ENCODE measurements at regions not wholly inside any gene's neighbourhood (a gene's known extent, or its start where the extent isn't known, plus 50 kb on each side); places are given as distances from the start of the nearest gene placed in this dataset.

DNA sequence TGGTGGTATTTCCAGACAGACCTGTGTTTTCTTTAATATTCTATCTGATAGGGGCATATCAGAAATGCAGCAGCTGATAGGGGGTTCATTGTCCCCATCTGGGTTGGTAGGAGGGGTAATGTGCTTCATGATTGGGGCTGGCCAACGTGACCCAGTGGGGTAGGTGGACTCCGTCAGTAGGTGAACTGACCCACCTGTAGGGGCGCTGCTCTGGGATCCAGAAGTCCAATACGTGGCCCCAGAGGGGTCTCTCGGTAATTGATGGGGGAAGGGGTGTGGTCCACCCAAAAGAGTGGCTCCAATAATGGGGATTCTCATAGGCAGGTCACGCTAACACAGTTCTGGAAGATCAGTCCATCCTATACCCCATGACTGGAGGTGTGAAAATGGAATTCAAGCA, 112.0 kb downstream of the PRLHR start:
- H4K5ac ChIP-seq (ENCODE audit: low read length), result no peak overlapping the region
- no peak overlapping the region for H4K8ac ChIP-seq (ENCODE audit: low read depth, low read length)
- H3K23ac ChIP-seq (ENCODE audit: low read length), result no peak overlapping the region
- no peak overlapping the region for H2BK5ac ChIP-seq (ENCODE audit: low read length)
- H3K36me3 ChIP-seq (ENCODE audit: control insufficient read depth, insufficient read depth, low read length), result no peaks in the 10 kb centered on the region
- H3K4me3 ChIP-seq (ENCODE audit: low read length), result no peak overlapping the region
- no peak overlapping the region for H3K4ac ChIP-seq (ENCODE audit: low read depth, low read length)
- H2BK15ac ChIP-seq (replicated peaks; ENCODE audit: low read depth), result no peak overlapping the region
- H3K18ac ChIP-seq (ENCODE audit: low read length), result no peak overlapping the region
- H3K9ac ChIP-seq (ENCODE audit: low read length), result no peak overlapping the region
- H3K27ac ChIP-seq (ENCODE audit: low read depth, low read length), result no peak overlapping the region
- H3K4me2 ChIP-seq (ENCODE audit: low read length), result no peak overlapping the region
- no peak for DNase-seq
- no peak overlapping the region for H2BK120ac ChIP-seq (ENCODE audit: low read depth, low read length)
- no CpG with 5 or more reads among the region's 6 CpGs for WGBS (ENCODE audit: extremely low coverage, insufficient coverage, low lambda C conversion rate)
- H3K79me1 ChIP-seq (ENCODE audit: low read length), result no peaks in the 10 kb centered on the region
- H3K56ac ChIP-seq (ENCODE audit: low read length), result no peak overlapping the region
- H2AK5ac ChIP-seq (ENCODE audit: low read length), result no peak overlapping the region
- no peaks in the 10 kb centered on the region for H3K4me1 ChIP-seq (ENCODE audit: control insufficient read depth, low read depth, low read length)
- no peaks in the 10 kb centered on the region for H3K27me3 ChIP-seq (ENCODE audit: insufficient read depth, low read length, poor library complexity)
- no peaks in the 10 kb centered on the region for H3K79me2 ChIP-seq (ENCODE audit: control insufficient read depth, insufficient read depth, low read length)

DNA sequence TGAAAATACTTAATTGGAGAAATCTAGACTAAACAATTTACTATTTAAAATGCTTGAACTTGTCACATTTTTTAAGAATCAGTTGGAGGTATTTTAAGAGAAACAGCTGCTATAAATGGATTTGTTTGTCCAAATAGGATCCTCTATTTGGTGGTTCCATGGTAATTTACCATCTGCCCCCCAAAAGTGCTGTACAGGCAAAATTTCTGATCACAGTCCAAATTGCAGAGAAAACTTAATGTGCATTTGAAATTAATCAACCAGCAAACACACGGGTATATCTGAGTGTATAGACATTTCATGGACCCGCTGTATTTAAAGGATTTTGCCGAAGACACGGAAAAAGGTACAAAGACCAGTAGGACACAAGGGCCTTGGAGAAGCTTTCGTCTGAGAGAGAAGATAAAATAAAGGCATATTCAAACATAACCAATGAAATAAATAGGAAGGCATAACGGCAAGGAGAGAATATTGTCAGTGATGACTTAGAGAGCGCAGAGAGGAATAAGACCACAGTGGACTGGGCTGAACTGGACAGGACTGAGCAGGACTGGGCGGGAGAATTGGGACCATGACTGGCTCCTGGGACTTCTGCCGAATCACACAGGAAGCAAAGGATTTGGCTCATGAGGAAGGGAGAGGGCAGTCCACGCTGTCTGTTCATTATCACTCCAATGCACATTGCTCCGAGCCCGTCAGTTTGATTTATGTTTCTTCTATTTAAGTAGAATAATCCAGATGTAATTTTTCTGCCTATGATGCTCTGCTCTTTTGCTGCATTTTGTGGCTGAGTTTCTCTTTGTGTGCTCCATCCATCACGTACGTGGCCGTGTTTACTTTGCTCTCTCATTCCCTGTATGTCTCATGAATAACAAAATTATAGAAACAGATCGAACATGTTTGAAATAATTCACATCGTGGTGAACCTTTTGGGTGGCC, 112.8 kb downstream of the PRLHR start:
- Histone ChIP-seq H3K4me2 (ENCODE audit: low read length) (no peak overlapping the region), H4K8ac (ENCODE audit: low read depth, low read length) (no peak overlapping the region), H3K4me3 (ENCODE audit: low read length) (no peak overlapping the region)

GRCh38 chr10:118481871-118482270, 113.6 kb downstream of the PRLHR start:
- Histone ChIP-seq H3K4me2 (ENCODE audit: low read length) (no peak overlapping the region), H3K9ac (ENCODE audit: low read length) (no peak overlapping the region), H3K18ac (ENCODE audit: low read length) (no peak overlapping the region), H3K36me3 (ENCODE audit: control insufficient read depth, insufficient read depth, low read length) (no peaks in the 10 kb centered on the region), H3K79me1 (ENCODE audit: low read length) (no peaks in the 10 kb centered on the region), H3K27me3 (ENCODE audit: insufficient read depth, low read length, poor library complexity) (no peaks in the 10 kb centered on the region), H4K8ac (ENCODE audit: low read depth, low read length) (no peak overlapping the region), H3K27ac (ENCODE audit: low read depth, low read length) (no peak overlapping the region), H3K56ac (ENCODE audit: low read length) (no peak overlapping the region), H3K4me1 (ENCODE audit: control insufficient read depth, low read depth, low read length) (no peaks in the 10 kb centered on the region), H2AK5ac (ENCODE audit: low read length) (no peak overlapping the region), H3K4ac (ENCODE audit: low read depth, low read length) (no peak overlapping the region), H3K79me2 (ENCODE audit: control insufficient read depth, insufficient read depth, low read length) (no peaks in the 10 kb centered on the region), H2BK15ac (replicated peaks; ENCODE audit: low read depth) (no peak overlapping the region), H3K23ac (ENCODE audit: low read length) (no peak overlapping the region), H3K4me3 (ENCODE audit: low read length) (no peak overlapping the region), H2BK5ac (ENCODE audit: low read length) (no peak overlapping the region), H2BK120ac (ENCODE audit: low read depth, low read length) (no peak overlapping the region), H4K5ac (ENCODE audit: low read length) (no peak overlapping the region)
- no peak for DNase-seq
- WGBS (ENCODE audit: extremely low coverage, insufficient coverage, low lambda C conversion rate), result no CpG with 5 or more reads among the region's 6 CpGs

More for the DNA sequence above, 112.8 kb downstream of the PRLHR start:
- Histone ChIP-seq H3K27me3 (ENCODE audit: insufficient read depth, low read length, poor library complexity) (no peaks in the 10 kb centered on the region), H3K4me1 (ENCODE audit: control insufficient read depth, low read depth, low read length) (no peaks in the 10 kb centered on the region), H4K5ac (ENCODE audit: low read length) (no peak overlapping the region), H3K4ac (ENCODE audit: low read depth, low read length) (no peak overlapping the region), H3K18ac (ENCODE audit: low read length) (no peak overlapping the region), H3K56ac (ENCODE audit: low read length) (no peak overlapping the region), H3K79me1 (ENCODE audit: low read length) (no peaks in the 10 kb centered on the region), H2BK15ac (replicated peaks; ENCODE audit: low read depth) (no peak overlapping the region), H2BK5ac (ENCODE audit: low read length) (no peak overlapping the region), H3K36me3 (ENCODE audit: control insufficient read depth, insufficient read depth, low read length) (no peaks in the 10 kb centered on the region), H2AK5ac (ENCODE audit: low read length) (no peak overlapping the region), H3K9ac (ENCODE audit: low read length) (no peak overlapping the region), H3K23ac (ENCODE audit: low read length) (no peak overlapping the region), H2BK120ac (ENCODE audit: low read depth, low read length) (no peak overlapping the region), H3K79me2 (ENCODE audit: control insufficient read depth, insufficient read depth, low read length) (no peaks in the 10 kb centered on the region), H3K27ac (ENCODE audit: low read depth, low read length) (no peak overlapping the region)
- DNase-seq, result no peak
- no CpG with 5 or more reads among the region's 17 CpGs for WGBS (ENCODE audit: extremely low coverage, insufficient coverage, low lambda C conversion rate)

DNA sequence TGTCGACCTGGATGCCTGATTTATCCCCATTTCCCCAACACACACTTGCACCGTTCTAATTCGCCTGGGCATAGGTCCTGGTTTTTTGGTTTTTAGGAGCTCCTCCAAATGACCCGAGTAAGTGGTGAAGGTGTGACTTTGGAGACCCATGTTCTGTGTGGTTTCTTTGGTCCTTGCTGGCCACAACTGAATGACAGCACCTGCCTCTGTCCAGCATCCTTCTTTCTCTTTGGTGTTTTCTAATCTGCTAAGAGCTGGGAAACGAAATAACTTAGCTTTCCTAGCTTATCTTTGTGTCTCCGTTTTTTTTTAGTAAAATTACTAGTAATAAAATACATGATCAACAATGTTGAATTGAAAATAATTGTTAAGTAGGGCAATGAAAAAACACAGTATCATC, 120.2 kb downstream of the PRLHR start:
- Histone ChIP-seq H3K36me3 (ENCODE audit: control insufficient read depth, insufficient read depth, low read length) (no peaks in the 10 kb centered on the region), H3K23ac (ENCODE audit: low read length) (no peak overlapping the region), H3K56ac (ENCODE audit: low read length) (no peak overlapping the region), H3K79me2 (ENCODE audit: control insufficient read depth, insufficient read depth, low read length) (no peaks in the 10 kb centered on the region), H3K27ac (ENCODE audit: low read depth, low read length) (no peak overlapping the region), H3K4me1 (ENCODE audit: control insufficient read depth, low read depth, low read length) (no peaks in the 10 kb centered on the region), H2BK5ac (ENCODE audit: low read length) (no peak overlapping the region), H2BK15ac (replicated peaks; ENCODE audit: low read depth) (no peak overlapping the region), H4K5ac (ENCODE audit: low read length) (no peak overlapping the region), H3K4ac (ENCODE audit: low read depth, low read length) (no peak overlapping the region), H3K4me3 (ENCODE audit: low read length) (no peak overlapping the region), H3K27me3 (ENCODE audit: insufficient read depth, low read length, poor library complexity) (no peaks in the 10 kb centered on the region), H3K79me1 (ENCODE audit: low read length) (no peaks in the 10 kb centered on the region), H3K4me2 (ENCODE audit: low read length) (no peak overlapping the region), H3K18ac (ENCODE audit: low read length) (no peak overlapping the region), H4K8ac (ENCODE audit: low read depth, low read length) (no peak overlapping the region), H3K9ac (ENCODE audit: low read length) (no peak overlapping the region), H2BK120ac (ENCODE audit: low read depth, low read length) (no peak overlapping the region), H2AK5ac (ENCODE audit: low read length) (no peak overlapping the region)
- no CpG with 5 or more reads among the region's 6 CpGs for WGBS (ENCODE audit: extremely low coverage, insufficient coverage, low lambda C conversion rate)
- no peak for DNase-seq

- no peak overlapping the region for H3K4me3 ChIP-seq (ENCODE audit: low read length)
- no peak overlapping the region for H4K8ac ChIP-seq (ENCODE audit: low read depth, low read length)
- DNase-seq, result no peak
- no peak overlapping the region for H3K23ac ChIP-seq (ENCODE audit: low read length)
- H3K27me3 ChIP-seq (ENCODE audit: insufficient read depth, low read length, poor library complexity), result no peaks in the 10 kb centered on the region
- H3K9ac ChIP-seq (ENCODE audit: low read length), result no peak overlapping the region
- H4K5ac ChIP-seq (ENCODE audit: low read length), result no peak overlapping the region
- no peak overlapping the region for H2BK120ac ChIP-seq (ENCODE audit: low read depth, low read length)
- no CpG with 5 or more reads among the region's 6 CpGs for WGBS (ENCODE audit: extremely low coverage, insufficient coverage, low lambda C conversion rate)
- H3K27ac ChIP-seq (ENCODE audit: low read depth, low read length), result no peak overlapping the region
- H2BK5ac ChIP-seq (ENCODE audit: low read length), result no peak overlapping the region
- no peaks in the 10 kb centered on the region for H3K36me3 ChIP-seq (ENCODE audit: control insufficient read depth, insufficient read depth, low read length)
- no peaks in the 10 kb centered on the region for H3K4me1 ChIP-seq (ENCODE audit: control insufficient read depth, low read depth, low read length)
- H3K56ac ChIP-seq (ENCODE audit: low read length), result no peak overlapping the region
- no peaks in the 10 kb centered on the region for H3K79me2 ChIP-seq (ENCODE audit: control insufficient read depth, insufficient read depth, low read length)
- no peak overlapping the region for H3K4ac ChIP-seq (ENCODE audit: low read depth, low read length)
- no peak overlapping the region for H3K18ac ChIP-seq (ENCODE audit: low read length)
- H2AK5ac ChIP-seq (ENCODE audit: low read length), result no peak overlapping the region
- no peaks in the 10 kb centered on the region for H3K79me1 ChIP-seq (ENCODE audit: low read length)
- H2BK15ac ChIP-seq (replicated peaks; ENCODE audit: low read depth), result no peak overlapping the region
- no peak overlapping the region for H3K4me2 ChIP-seq (ENCODE audit: low read length)
These were observed 121.3 kb downstream of the PRLHR start for GRCh38 chr10:118474111-118474510.
